ENCODE measurements at regions not wholly inside any gene's neighbourhood (a gene's known extent, or its start where the extent isn't known, plus 50 kb on each side); places are given as distances from the start of the nearest gene placed in this dataset.

- Histone ChIP-seq H3K9me1 (replicated peaks; ENCODE audit: control insufficient read depth, extremely low read depth, insufficient read depth, low read length) (no peaks in the 10 kb centered on the region), H3K27me3 (ENCODE audit: control insufficient read depth in 2 of 2, insufficient read depth in 2 of 2, low read length in 2 of 2) (no peaks in the 10 kb centered on the region), H3K9me3 (replicated peaks; ENCODE audit: control insufficient read depth, insufficient read depth, low read length) (no peaks in the 10 kb centered on the region), H3K4me2 (ENCODE audit: insufficient read depth, low read length) (no peak overlapping the region), H4K20me1 (replicated peaks; ENCODE audit: control insufficient read depth, extremely low read depth, insufficient read depth, low read length) (no peaks in the 10 kb centered on the region), H3K4me3 (replicated peaks in 1 of 3; ENCODE audit: insufficient read depth in 1 of 3, low read depth in 1 of 3, low read length in 3 of 3) (no peak overlapping the region), H3K4me1 (ENCODE audit: control insufficient read depth, extremely low read depth, insufficient read depth, low read length) (no peaks in the 10 kb centered on the region), H3K36me3 (ENCODE audit: control insufficient read depth in 2 of 2, extremely low read depth in 1 of 2, insufficient read depth in 2 of 2, low read length in 2 of 2) (no peaks in the 10 kb centered on the region), H3K27ac (ENCODE audit: insufficient read depth, low read depth, low read length) (no peak overlapping the region), H3K79me2 (ENCODE audit: control insufficient read depth, insufficient read depth, low read length) (no peaks in the 10 kb centered on the region), H3K9ac (replicated peaks; ENCODE audit: extremely low read depth, insufficient read depth, low read length) (no peak overlapping the region), H2AFZ (ENCODE audit: low read depth, low read length) (no peak overlapping the region)
- TF ChIP-seq FOS (IDR thresholded peaks at IDR 0.05; ENCODE audit: borderline replicate concordance, insufficient read depth, low read length) (no peak), CTCF (IDR thresholded peaks at IDR 0.05; ENCODE audit: extremely low read depth in 1 of 2, insufficient read depth in 1 of 2, low read depth in 1 of 2, low read length in 2 of 2) (no peak), MYC (IDR thresholded peaks at IDR 0.05; ENCODE audit: low read depth, low read length) (no peak), POLR2A (IDR thresholded peaks at IDR 0.05; ENCODE audit: low read depth, low read length) (no peak), GATA2 (IDR thresholded peaks at IDR 0.05; ENCODE audit: insufficient read depth, insufficient read length, low read depth, low read length) (no peak), EZH2 (IDR thresholded peaks at IDR 0.05; ENCODE audit: borderline replicate concordance, low read depth, low read length, severe bottlenecking) (no peak), POLR2AphosphoS5 (IDR thresholded peaks at IDR 0.05; ENCODE audit: insufficient read depth, low read depth, low read length) (no peak), JUN (IDR thresholded peaks at IDR 0.05; ENCODE audit: borderline replicate concordance, insufficient read depth, insufficient read length, low read depth) (no peak)
- TF ChIP-seq, protein P1, sequence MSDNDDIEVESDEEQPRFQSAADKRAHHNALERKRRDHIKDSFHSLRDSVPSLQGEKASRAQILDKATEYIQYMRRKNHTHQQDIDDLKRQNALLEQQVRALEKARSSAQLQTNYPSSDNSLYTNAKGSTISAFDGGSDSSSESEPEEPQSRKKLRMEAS (IDR thresholded peaks at IDR 0.05; ENCODE audit: insufficient read depth, insufficient read length), result no peak
- DNase-seq (ENCODE audit: low read depth, low spot score), result no peak
- BruUV-seq (replicated peaks), result no TSS peak
- dilution Hi-C loops (cut with MboI; ENCODE audit: extremely low pct_ligation_motif_present, low sequenced_read_pairs) (no loop called here), intact Hi-C loops (cut with micrococcal nuclease) (no loop called here)
- no peak for FAIRE-seq
- CTCF ChIA-PET, result interaction anchor here (1.4 kb wide), 1 partner anchor 966 kb away, joined by 3 read pairs; no protein-coding TSS in a partner anchor
- POLR2A ChIA-PET, result no interaction called here
Measured at GRCh38 chr11:113553915-113554314, 78.7 kb upstream of the DRD2 start.

All from endothelial cell of umbilical vein (primary cell).